ENCODE measurements at regions not wholly inside any gene's neighbourhood (a gene's known extent, or its start where the extent isn't known, plus 50 kb on each side); places are given as distances from the start of the nearest gene placed in this dataset.

DNA sequence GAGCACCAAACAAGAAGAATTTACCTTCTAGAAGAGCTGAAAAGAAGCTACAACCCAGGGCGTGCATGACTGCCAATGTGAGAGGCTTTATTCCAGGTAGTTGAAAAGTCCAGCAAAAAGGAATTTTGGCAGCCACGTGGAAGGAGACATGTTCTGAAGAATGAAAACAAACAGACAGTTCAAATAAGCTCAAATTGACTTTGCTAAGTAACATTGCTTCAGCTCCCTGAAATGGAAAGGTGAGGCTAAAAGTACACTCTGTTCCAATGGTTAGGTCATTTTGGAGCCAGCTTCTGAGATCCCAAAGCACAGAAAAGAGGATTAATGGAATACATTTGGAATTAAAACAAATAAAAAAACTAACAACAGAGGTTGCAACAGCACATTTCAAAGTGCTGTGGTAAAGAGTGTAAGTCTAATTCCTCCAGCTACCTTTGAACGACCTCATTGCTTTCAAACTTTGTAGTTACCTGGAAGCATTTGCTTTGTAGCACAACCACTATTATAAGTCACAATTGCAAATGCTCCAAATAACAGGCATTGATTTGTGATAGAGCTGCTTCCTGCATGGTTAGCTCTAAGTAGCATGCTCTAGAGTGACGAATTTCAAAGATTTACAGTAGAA lies 405.3 kb upstream of the EDA2R start:
- ChIA-PET CTCF (no interaction called here), POLR2A (no interaction called here)
- FAIRE-seq (no peak), DNase-seq (ENCODE audit: low read depth, low spot score) (no peak)
- H3K79me2 ChIP-seq (ENCODE audit: control insufficient read depth, insufficient read depth, low read length) = no peaks in the 10 kb centered on the region
- H3K4me2 ChIP-seq (ENCODE audit: insufficient read depth, low read length) = no peak overlapping the region
- no peaks in the 10 kb centered on the region for H3K9me1 ChIP-seq (replicated peaks; ENCODE audit: control insufficient read depth, extremely low read depth, insufficient read depth, low read length)
- TF ChIP-seq JUN (IDR thresholded peaks at IDR 0.05; ENCODE audit: borderline replicate concordance, insufficient read depth, insufficient read length, low read depth) (no peak), FOS (IDR thresholded peaks at IDR 0.05; ENCODE audit: borderline replicate concordance, insufficient read depth, low read length) (no peak), POLR2AphosphoS5 (IDR thresholded peaks at IDR 0.05; ENCODE audit: insufficient read depth, low read depth, low read length) (no peak), POLR2A (IDR thresholded peaks at IDR 0.05; ENCODE audit: low read depth, low read length) (no peak), MYC (IDR thresholded peaks at IDR 0.05; ENCODE audit: low read depth, low read length) (no peak), MAX (IDR thresholded peaks at IDR 0.05; ENCODE audit: insufficient read depth, insufficient read length) (no peak), EZH2 (IDR thresholded peaks at IDR 0.05; ENCODE audit: borderline replicate concordance, low read depth, low read length, severe bottlenecking) (no peak), GATA2 (IDR thresholded peaks at IDR 0.05; ENCODE audit: insufficient read depth, insufficient read length, low read depth, low read length) (no peak)
- TF ChIP-seq, protein P1, sequence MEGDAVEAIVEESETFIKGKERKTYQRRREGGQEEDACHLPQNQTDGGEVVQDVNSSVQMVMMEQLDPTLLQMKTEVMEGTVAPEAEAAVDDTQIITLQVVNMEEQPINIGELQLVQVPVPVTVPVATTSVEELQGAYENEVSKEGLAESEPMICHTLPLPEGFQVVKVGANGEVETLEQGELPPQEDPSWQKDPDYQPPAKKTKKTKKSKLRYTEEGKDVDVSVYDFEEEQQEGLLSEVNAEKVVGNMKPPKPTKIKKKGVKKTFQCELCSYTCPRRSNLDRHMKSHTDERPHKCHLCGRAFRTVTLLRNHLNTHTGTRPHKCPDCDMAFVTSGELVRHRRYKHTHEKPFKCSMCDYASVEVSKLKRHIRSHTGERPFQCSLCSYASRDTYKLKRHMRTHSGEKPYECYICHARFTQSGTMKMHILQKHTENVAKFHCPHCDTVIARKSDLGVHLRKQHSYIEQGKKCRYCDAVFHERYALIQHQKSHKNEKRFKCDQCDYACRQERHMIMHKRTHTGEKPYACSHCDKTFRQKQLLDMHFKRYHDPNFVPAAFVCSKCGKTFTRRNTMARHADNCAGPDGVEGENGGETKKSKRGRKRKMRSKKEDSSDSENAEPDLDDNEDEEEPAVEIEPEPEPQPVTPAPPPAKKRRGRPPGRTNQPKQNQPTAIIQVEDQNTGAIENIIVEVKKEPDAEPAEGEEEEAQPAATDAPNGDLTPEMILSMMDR (IDR thresholded peaks at IDR 0.05; ENCODE audit: extremely low read depth in 1 of 2, insufficient read depth in 1 of 2, low read depth in 1 of 2, low read length in 2 of 2) = no peak
- no peak overlapping the region for H3K9ac ChIP-seq (replicated peaks; ENCODE audit: extremely low read depth, insufficient read depth, low read length)
- no TSS peak for BruUV-seq (replicated peaks)
- dilution Hi-C loops (cut with MboI; ENCODE audit: extremely low pct_ligation_motif_present, low sequenced_read_pairs) (no loop called here), intact Hi-C loops (cut with micrococcal nuclease) (no loop called here)
- H3K4me1 ChIP-seq (ENCODE audit: control insufficient read depth, extremely low read depth, insufficient read depth, low read length) = no peaks in the 10 kb centered on the region
- H2AFZ ChIP-seq (ENCODE audit: low read depth, low read length) = no peak overlapping the region
- no peak overlapping the region for H3K4me3 ChIP-seq (replicated peaks in 1 of 3; ENCODE audit: insufficient read depth in 1 of 3, low read depth in 1 of 3, low read length in 3 of 3)
- H3K27me3 ChIP-seq (ENCODE audit: control insufficient read depth in 2 of 2, insufficient read depth in 2 of 2, low read length in 2 of 2) = no peaks in the 10 kb centered on the region
- no peaks in the 10 kb centered on the region for H3K9me3 ChIP-seq (replicated peaks; ENCODE audit: control insufficient read depth, insufficient read depth, low read length)
- H3K27ac ChIP-seq (ENCODE audit: insufficient read depth, low read depth, low read length) = no peak overlapping the region
- no peaks in the 10 kb centered on the region for H3K36me3 ChIP-seq (ENCODE audit: control insufficient read depth in 2 of 2, extremely low read depth in 1 of 2, insufficient read depth in 2 of 2, low read length in 2 of 2)
- no peaks in the 10 kb centered on the region for H4K20me1 ChIP-seq (replicated peaks; ENCODE audit: control insufficient read depth, extremely low read depth, insufficient read depth, low read length)
